ENCODE measurements at regions not wholly inside any gene's neighbourhood (a gene's known extent, or its start where the extent isn't known, plus 50 kb on each side); places are given as distances from the start of the nearest gene placed in this dataset.

- TF ChIP-seq L3MBTL2 (conservative IDR thresholded peaks at IDR 0.05), result no peak
- TF ChIP-seq TARDBP (IDR thresholded peaks at IDR 0.05), result no peak
Observed at GRCh38 chr5:135220394-135221186, 178.4 kb downstream of the MACROH2A1 start.

Measured in HEK293T (cell line).